22Rv1 (cell line): ENCODE measurements at regions not wholly inside any gene's neighbourhood (a gene's known extent, or its start where the extent isn't known, plus 50 kb on each side); places are given as distances from the start of the nearest gene placed in this dataset.

Experiments used
- CTCF ChIP-seq: fragments of 450-650 bp; IDR thresholded peaks from 2 replicates; pipeline ENCODE4 v1.5.1; 2017; ENCODE audit warnings: mild to moderate bottlenecking
- ZFX ChIP-seq: fragments of 450-650 bp; IDR thresholded peaks from 2 replicates; pipeline ENCODE4 v1.6.1; 2017; ENCODE audit warnings: antibody characterized with exemption, borderline replicate concordance

GRCh38 chr4:62797221-62797620, 1597.1 kb downstream of the ADGRL3 start:
- TF ChIP-seq CTCF (no peak), ZFX (no peak)
